Activated CD4-positive, alpha-beta T cell treated with anti-CD3 and anti-CD28 coated beads, Interleukin-2, amount 50 U/mL, for 24 hours (primary cell): ENCODE measurements at regions not wholly inside any gene's neighbourhood (a gene's known extent, or its start where the extent isn't known, plus 50 kb on each side); places are given as distances from the start of the nearest gene placed in this dataset.

Source experiments
- DNase-seq, 2 donors: peaks; one replicate each; pipeline ENCODE4 v3.0.0-alpha.2; 2020; ENCODE audit warnings: low read depth in 1 of 2, low spot score in 1 of 2

- no peak for DNase-seq
Observed at GRCh38 chr18:78711971-78712370, 267.6 kb upstream of the SALL3 start.

- DNase-seq = no peak
Observed at GRCh38 chr18:78713069-78713468, 266.5 kb upstream of the SALL3 start.

GRCh38 chr18:78713726-78714125, 265.9 kb upstream of the SALL3 start:
- no peak for DNase-seq

- DNase-seq = no peak
Observed at GRCh38 chr18:78716022-78716421, 263.6 kb upstream of the SALL3 start.

- DNase-seq = no peak
Observed at GRCh38 chr18:78716581-78716980, 263.0 kb upstream of the SALL3 start.

GRCh38 chr18:78717051-78717765, 262.4 kb upstream of the SALL3 start:
- DNase-seq = no peak

DNA sequence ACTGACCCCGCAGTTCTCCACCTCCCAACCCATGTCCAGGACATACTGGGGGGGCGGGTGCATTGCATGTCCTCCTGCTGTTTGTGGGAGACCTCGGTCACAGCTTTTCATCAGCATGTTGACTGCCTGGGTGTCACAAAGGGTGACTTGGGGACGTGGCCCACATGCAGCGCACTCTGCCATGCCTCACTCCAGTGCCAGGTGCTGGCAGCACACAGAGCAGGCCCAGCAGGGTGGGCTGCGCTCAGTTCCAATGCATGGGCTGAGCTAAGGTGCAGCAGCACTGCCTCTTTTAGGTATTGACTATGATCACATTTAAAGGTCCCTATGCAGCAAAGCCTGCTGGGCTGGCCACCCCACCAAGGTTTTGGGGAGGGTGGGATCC, 261.9 kb upstream of the SALL3 start:
- DNase-seq = no peak

DNA sequence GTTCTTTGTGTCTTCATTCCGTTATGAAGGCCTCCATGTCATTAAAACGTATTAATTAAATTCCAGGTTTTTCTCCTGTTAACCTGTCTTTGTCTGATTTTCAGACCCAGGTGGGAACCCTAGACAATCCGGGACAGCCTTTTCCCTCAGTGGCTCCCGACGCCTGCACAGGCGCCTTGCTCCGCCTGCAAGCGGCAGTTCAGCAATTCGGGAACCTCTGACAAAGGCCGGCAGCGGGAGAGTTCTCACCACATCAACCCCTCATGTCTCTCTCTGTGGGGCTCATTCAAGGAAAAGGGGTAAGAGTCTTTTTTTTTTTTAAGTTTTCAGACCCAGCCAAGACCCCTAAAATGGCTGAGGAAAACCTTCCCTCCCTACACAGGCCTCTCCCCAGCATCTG, 259.8 kb upstream of the SALL3 start:
- no peak for DNase-seq

DNA sequence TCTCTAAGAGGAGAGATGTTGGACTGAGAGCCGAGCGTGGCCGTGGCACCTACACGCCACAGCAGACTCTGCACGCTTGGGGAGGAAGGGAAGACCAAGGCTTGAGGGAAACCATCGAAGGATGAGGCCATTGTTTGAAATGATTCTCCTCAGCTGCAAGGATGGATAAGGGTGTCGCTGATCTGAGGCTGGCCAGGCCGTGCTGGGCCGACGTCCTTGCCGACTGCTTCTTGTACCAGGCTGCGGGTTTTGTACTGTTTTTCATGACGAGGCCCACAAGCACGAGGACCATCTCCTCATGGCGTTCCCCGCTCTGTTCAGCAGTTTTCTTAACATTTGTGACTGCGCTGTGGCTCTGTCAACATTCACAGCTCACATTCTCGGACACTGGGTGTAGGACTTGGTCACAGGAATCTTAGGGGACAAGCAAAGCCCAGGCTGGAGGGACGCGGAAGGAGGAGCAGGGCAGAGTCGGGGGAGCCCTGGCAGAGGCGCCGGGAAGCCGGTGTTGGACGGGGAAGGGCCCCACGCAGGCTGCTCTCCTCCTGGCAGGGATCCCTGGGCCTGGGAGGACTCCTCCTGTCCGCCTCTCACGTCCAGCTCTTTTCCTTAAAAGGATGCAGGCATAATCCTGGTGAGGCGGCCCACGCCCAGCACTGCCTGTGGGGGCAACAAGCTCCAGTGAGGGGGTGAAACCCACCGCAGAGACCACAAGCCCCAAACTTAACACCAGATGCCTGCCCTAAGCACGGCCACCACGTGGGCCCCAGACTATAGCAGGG, 259.0 kb upstream of the SALL3 start:
- DNase-seq = no peak

- DNase-seq = no peak
Observed at GRCh38 chr18:78721238-78721875, 258.3 kb upstream of the SALL3 start.

GRCh38 chr18:78721981-78722380, 257.6 kb upstream of the SALL3 start:
- DNase-seq = no peak

- DNase-seq = no peak
Observed at GRCh38 chr18:78722386-78722785, 257.2 kb upstream of the SALL3 start.

GRCh38 chr18:78722929-78723710, 256.5 kb upstream of the SALL3 start:
- no peak for DNase-seq

- DNase-seq = no peak
Observed at GRCh38 chr18:78724214-78724914, 255.3 kb upstream of the SALL3 start.

- DNase-seq = no peak
Observed at GRCh38 chr18:78725426-78725825, 254.2 kb upstream of the SALL3 start.

- DNase-seq = no peak
Observed at GRCh38 chr18:78726326-78727056, 253.1 kb upstream of the SALL3 start.

DNA sequence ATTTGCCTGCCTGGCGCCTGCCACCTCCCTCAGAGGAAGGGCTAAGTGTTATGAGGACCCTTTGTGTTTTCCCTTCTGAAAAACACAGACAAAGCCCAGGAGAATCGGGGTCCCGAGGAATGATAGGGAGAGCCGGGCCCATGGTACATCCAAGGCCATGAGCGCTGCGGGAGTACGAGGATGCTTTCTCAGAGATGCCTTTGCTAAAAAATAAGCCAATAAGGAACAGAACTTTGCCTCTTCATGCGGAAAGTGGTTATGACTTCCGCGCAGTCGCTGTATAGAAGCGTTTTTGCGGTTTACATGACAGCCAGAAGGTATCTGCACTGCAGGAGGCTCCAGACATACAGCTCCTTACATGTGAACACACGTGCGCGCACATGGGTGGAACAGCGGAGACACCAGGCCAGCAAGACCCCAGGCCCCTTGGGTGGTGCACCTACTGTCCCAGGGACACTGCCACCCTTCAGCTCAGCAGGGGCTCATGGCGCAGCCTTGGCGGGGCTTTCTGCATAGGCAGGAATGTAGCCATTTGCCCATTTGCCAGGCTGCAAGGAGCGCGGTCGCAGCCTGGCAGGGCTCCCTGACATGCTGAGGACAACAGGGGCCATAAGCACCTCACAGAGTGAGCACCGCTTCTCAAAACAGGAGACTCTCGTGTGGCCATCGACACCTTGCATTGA, 252.4 kb upstream of the SALL3 start:
- no peak for DNase-seq

DNA sequence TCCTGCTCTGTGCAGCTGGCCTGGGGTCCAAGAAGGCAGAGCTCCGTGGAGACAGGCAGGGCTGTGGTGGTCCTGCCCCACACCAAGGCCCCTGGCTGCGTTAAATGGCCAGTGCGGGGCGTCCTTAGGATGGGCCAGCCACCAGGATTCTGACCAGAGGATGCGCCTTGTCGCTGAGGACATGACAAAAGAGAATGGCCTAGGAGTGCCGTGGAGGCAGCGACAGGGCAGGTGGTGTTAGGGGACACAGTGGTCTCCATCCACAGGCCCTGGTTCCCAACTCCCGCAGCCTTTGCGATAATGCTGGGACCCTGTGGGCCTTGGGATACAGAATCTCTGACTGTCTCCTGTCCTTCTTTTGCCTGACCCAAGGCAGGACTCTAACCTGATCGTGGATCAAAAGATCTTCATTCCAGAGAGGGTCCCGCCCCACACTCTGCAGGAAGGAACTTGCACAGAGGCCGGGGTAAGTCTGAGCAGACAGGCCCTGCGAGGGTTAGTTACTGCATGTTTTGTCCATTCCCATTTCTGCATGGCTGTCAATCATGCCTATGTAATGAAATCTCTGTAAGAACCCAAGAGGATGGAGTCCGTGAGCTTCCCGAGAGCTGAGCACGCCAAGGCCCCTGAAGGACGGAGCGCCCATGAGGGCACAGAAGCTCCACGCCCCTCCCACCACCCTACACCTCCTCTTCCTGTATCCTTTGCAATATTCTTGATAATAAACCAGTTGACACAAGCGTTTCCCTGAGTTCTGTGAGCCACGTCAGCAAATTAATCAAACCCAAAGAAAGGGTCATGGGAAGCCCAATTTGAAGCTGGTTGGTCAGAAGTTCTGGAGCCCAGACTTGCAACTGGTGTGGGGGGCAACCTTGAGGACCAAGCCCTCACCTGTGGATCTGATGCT, 251.5 kb upstream of the SALL3 start:
- DNase-seq = no peak
